Endodermal cell (in vitro differentiated cells): ENCODE measurements at regions not wholly inside any gene's neighbourhood (a gene's known extent, or its start where the extent isn't known, plus 50 kb on each side); places are given as distances from the start of the nearest gene placed in this dataset.

Experiments used
- DNase-seq: peaks from one replicate; pipeline ENCODE4 v3.0.0-alpha.2; 2017
- H3K27ac ChIP-seq: 2 replicates; pipeline ENCODE4 v1.5.1; 2013; ENCODE audit warnings: mild to moderate bottlenecking, low read depth, low read length, moderate library complexity
- H3K27me3 ChIP-seq: 2 replicates; pipeline ENCODE4 v1.6.1; 2013; ENCODE audit warnings: mild to moderate bottlenecking, low read length, moderate library complexity; ENCODE audit not compliant: insufficient read depth, control insufficient read depth, poor library complexity, severe bottlenecking
- H3K36me3 ChIP-seq: 2 replicates; pipeline ENCODE4 v1.7.0; 2013; ENCODE audit warnings: mild to moderate bottlenecking, low read length, moderate library complexity; ENCODE audit not compliant: control insufficient read depth, insufficient read depth
- H3K4me1 ChIP-seq: one replicate; pipeline ENCODE4 v1.7.0; 2013; ENCODE audit warnings: low read length; ENCODE audit not compliant: control insufficient read depth, insufficient read depth
- H3K4me3 ChIP-seq: 2 replicates; pipeline ENCODE4 v1.5.1; 2013; ENCODE audit warnings: mild to moderate bottlenecking, low read length, moderate library complexity
- H3K9ac ChIP-seq: 2 replicates; pipeline ENCODE4 v1.6.1; 2013; ENCODE audit warnings: mild to moderate bottlenecking, low read length, moderate library complexity; ENCODE audit not compliant: poor library complexity, severe bottlenecking; ENCODE audit errors: extremely low read depth
- H3K9me3 ChIP-seq: 2 replicates; pipeline ENCODE4 v1.6.1; 2013; ENCODE audit warnings: mild to moderate bottlenecking, low read length, moderate library complexity; ENCODE audit not compliant: control insufficient read depth
- H3K27ac Mint-ChIP-seq: 2 replicates; pipeline ENCODE4 v1.8.0; 2020; ENCODE audit warnings: mixed read lengths
- H3K27me3 Mint-ChIP-seq: 2 replicates; pipeline ENCODE4 v1.8.0; 2021; ENCODE audit warnings: mild to moderate bottlenecking, mixed read lengths; ENCODE audit not compliant: insufficient read depth
- H3K36me3 Mint-ChIP-seq: 2 replicates; pipeline ENCODE4 v1.8.0; 2020; ENCODE audit warnings: low read depth, mixed read lengths
- H3K4me1 Mint-ChIP-seq: 2 replicates; pipeline ENCODE4 v1.8.0; 2020; ENCODE audit warnings: mixed read lengths
- H3K4me3 Mint-ChIP-seq: 2 replicates; pipeline ENCODE4 v1.8.0; 2020; ENCODE audit warnings: mild to moderate bottlenecking, moderate library complexity, mixed read lengths
- H3K9me3 Mint-ChIP-seq: 2 replicates; pipeline ENCODE4 v1.8.0; 2020; ENCODE audit warnings: mild to moderate bottlenecking, mixed read lengths
- WGBS, 2 experiments: methylation state at CpG; one replicate each; pipeline versions ENCODE4 v1.1.5 to v1.1.7; 2013; ENCODE audit warnings: missing lambda C conversion rate in 2 of 2, mixed read lengths in 1 of 2; ENCODE audit not compliant: insufficient coverage in 1 of 2, insufficient read length in 1 of 2; 5-methylcytosine and 5-hydroxymethylcytosine counted together
- TF ChIP-seq, protein P1 (sequence below): fragments of 200-600 bp; sonication (generic); conservative IDR thresholded peaks from 2 replicates; pipeline ENCODE4 v1.5.0; 2021; ENCODE audit warnings: antibody characterized with exemption, mild to moderate bottlenecking

DNA sequence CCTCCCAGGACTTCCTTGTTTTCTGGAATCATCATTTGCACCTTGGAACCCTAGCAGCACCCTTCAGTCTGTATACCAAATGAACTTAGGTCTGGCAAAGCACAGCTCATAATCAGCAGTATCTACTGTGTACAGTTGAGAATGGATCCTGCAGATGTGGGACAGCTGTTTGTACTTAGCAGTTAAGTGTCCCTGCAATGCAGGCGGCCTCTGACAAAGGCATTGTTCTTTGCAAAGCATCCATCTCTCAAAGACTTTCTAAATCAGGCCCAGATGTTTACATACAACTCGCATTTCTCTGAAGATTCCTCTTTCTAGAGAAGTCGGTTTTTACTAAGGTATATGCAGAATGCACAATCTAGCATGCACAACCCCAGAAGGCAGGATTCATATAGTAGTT, 170.5 kb upstream of the RBM19 start:
- Mint-ChIP-seq H3K4me1 (peaks cover 10% of the 10 kb centered on the region), H3K27me3 (peaks cover 26% of the 10 kb centered on the region), H3K9me3 (no peaks in the 10 kb centered on the region), H3K4me3 (no peak overlapping the region), H3K36me3 (no peaks in the 10 kb centered on the region), H3K27ac (no peak overlapping the region)
- WGBS, 2 experiments: 70 to 83% methylated on average over 2 to 3 of the region's 3 CpGs
- Histone ChIP-seq H3K4me3 (no peak overlapping the region), H3K27me3 (peaks cover 6% of the 10 kb centered on the region), H3K4me1 (no peaks in the 10 kb centered on the region), H3K9ac (no peak overlapping the region), H3K36me3 (no peaks in the 10 kb centered on the region), H3K9me3 (no peaks in the 10 kb centered on the region), H3K27ac (no peak overlapping the region)
- TF ChIP-seq, protein P1, sequence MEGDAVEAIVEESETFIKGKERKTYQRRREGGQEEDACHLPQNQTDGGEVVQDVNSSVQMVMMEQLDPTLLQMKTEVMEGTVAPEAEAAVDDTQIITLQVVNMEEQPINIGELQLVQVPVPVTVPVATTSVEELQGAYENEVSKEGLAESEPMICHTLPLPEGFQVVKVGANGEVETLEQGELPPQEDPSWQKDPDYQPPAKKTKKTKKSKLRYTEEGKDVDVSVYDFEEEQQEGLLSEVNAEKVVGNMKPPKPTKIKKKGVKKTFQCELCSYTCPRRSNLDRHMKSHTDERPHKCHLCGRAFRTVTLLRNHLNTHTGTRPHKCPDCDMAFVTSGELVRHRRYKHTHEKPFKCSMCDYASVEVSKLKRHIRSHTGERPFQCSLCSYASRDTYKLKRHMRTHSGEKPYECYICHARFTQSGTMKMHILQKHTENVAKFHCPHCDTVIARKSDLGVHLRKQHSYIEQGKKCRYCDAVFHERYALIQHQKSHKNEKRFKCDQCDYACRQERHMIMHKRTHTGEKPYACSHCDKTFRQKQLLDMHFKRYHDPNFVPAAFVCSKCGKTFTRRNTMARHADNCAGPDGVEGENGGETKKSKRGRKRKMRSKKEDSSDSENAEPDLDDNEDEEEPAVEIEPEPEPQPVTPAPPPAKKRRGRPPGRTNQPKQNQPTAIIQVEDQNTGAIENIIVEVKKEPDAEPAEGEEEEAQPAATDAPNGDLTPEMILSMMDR: no peak
- no peak for DNase-seq

DNA sequence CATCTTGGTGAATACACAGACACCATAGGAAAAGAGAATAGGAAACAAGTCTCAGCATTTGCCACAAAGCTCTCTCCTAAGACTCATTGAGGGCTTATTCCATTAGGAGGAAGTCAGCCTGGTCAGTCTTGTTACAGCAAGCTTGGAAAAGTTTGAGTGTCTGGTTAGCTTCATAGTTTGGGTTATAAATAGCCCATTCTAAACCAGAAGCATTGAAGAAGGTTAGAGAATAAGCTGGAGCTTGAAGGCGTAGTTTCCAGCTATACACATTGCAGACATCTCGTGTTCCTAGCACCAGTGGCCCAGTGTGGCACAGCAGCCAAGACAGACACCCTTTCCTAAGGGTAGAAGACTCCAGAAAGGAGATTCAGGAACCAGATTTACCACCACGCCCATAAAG, 168.8 kb upstream of the RBM19 start:
- Mint-ChIP-seq H3K27me3 (peaks cover 27% of the 10 kb centered on the region), H3K4me3 (no peak overlapping the region), H3K9me3 (no peaks in the 10 kb centered on the region), H3K27ac (no peak overlapping the region), H3K36me3 (no peaks in the 10 kb centered on the region), H3K4me1 (no peaks in the 10 kb centered on the region)
- no peaks in the 10 kb centered on the region for H3K9me3 ChIP-seq
- no peak overlapping the region for H3K4me3 ChIP-seq
- TF ChIP-seq, protein P1: no peak
- H3K27me3 ChIP-seq: peaks cover 6% of the 10 kb centered on the region
- no peaks in the 10 kb centered on the region for H3K4me1 ChIP-seq
- H3K9ac ChIP-seq: no peak overlapping the region
- WGBS, 2 experiments: 89 to 96% methylated on average over 2 to 3 of the region's 3 CpGs
- no peaks in the 10 kb centered on the region for H3K36me3 ChIP-seq
- no peak for DNase-seq
- no peak overlapping the region for H3K27ac ChIP-seq

DNA sequence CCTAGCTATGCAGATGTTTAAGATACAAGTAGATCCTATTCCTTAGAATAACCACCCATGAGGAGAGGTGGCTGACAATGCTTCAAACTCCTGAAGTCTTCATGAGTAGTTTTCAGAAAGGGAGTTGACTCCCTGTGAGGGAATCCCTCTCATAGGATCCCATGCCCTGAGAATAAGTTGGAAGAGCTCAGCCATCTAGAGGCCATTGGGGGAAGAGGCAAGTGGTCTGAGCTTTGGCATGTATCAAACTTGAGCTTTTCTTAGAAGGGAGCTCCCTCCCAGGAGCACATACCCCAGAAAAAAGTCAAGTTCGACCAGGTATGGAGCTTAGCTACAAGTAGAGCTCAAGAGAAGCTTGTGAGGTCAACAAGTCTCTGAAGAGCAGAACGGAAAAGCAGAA, 165.7 kb upstream of the RBM19 start:
- Histone ChIP-seq H3K4me1 (no peaks in the 10 kb centered on the region), H3K27me3 (peaks cover 13% of the 10 kb centered on the region), H3K4me3 (no peak overlapping the region), H3K27ac (no peak overlapping the region), H3K9ac (no peak overlapping the region), H3K9me3 (no peaks in the 10 kb centered on the region), H3K36me3 (no peaks in the 10 kb centered on the region)
- Mint-ChIP-seq H3K4me1 (no peaks in the 10 kb centered on the region), H3K36me3 (no peaks in the 10 kb centered on the region), H3K9me3 (no peaks in the 10 kb centered on the region), H3K27ac (no peak overlapping the region), H3K27me3 (peaks cover 37% of the 10 kb centered on the region), H3K4me3 (no peak overlapping the region)
- TF ChIP-seq, protein P1: peak; percentile 73
- peak; percentile 75 for DNase-seq
- 50 to 65% methylated on average over 2 of the region's 2 CpGs for WGBS, 2 experiments
